NOMO-1 (cell line): ENCODE measurements at regions not wholly inside any gene's neighbourhood (a gene's known extent, or its start where the extent isn't known, plus 50 kb on each side); places are given as distances from the start of the nearest gene placed in this dataset.

Experiments used
- DNase-seq, 2 experiments: peaks; one replicate each; lab custom pipeline; 2025; ENCODE audit not compliant: unreplicated experiment in 2 of 2; lab: John Stamatoyannopoulos, UW

- DNase-seq: peak in 1 of 2 experiments; percentile 16
Observed at GRCh38 chr4:156596706-156597329, 374.8 kb downstream of the PDGFC start.

DNA sequence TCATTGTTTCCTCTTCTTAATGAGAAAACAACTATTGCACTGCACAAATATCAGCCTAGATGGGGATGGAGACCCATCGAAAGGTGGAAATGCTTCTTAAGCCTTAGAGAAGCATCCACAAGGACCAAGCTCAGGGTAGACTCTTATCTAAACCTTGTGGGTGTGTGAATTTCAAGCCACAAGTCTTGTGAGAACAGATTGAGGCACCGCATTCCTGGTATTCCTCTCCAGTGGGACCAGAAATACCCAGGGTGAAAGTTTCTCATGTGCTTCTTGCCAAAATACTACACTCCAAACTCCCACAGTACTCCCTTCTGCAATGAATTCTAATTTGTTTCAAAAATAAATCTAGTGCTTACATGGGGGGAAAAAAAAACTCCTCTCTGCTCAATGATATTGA lies 375.6 kb downstream of the PDGFC start:
- DNase-seq: no peak

DNA sequence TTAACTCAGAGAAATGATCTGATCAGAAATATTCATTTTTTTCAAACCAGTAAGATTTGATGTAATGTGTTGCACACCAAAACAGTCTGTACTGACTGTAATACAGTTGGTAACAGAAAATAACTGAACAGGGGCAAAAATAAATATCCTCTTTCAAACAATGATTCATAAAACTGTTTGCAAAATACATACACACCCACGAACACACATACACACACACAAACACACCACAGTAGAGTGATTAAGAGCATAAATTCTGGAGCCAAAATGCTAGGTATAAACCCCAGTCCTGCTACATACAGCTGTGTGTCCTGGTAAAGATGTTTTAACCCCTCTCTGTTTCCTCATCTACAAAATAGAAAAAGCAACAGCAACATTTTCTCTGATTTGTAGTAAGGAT lies 376.6 kb downstream of the PDGFC start:
- no peak for DNase-seq

DNA sequence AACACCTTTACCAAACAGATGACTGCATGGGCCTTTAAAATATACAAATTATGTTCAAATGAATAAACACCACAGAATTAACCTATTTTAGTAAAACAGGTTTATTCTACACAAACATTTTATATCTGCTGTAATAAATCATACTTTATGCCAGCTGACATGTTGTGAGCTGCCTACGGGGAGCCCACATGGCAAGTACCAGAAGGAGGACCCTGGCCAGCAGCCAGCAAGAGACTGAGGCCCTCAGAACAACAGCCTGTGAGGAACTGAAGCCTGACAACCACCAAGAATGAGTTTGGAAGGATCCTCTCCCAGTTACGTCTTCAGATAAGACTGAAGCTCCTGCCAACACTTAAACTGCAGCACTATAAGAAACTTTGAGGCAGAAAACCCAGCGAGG lies 377.0 kb downstream of the PDGFC start:
- DNase-seq: peak in 1 of 2 experiments; percentile 3

DNA sequence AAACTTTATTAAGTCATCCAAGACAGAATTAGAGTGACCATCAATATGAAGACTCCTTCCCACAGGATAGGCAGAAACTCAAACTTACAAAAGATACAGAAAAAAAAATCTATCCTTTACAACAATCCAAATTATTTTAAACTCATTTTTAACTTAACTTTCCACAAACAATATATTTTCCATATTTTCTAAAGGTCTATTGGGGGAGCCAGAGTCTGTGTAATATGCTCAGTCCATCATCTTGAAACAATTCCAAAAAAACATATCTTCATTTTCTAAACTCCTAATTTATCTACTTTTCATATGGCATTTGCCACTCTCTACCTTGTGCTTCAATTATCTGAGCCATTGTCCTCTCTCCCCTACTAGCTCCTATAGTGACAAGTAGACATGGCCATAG lies 378.1 kb downstream of the PDGFC start:
- DNase-seq: no peak

DNA sequence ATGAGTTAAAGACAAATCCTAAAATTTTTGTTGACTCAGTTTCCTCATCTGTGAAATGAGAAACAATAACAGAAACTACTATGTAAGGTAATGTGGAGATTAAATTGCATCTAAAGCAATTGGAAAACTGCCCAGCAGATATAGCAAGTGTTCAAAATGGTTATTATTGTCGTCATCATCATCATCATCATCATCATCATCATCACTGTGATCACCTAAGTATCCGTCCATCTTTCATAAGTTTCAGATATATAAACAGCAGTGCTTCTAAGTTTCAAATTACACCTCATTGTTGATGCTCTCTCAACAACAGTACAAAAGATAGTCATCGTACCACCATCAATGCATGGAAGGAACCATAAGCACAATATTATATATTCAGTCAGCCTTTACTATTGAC lies 379.9 kb downstream of the PDGFC start:
- no peak for DNase-seq

- DNase-seq: no peak
Observed at GRCh38 chr4:156584100-156584499, 387.5 kb downstream of the PDGFC start.

GRCh38 chr4:156583265-156583664 lies 388.3 kb downstream of the PDGFC start:
- DNase-seq: no peak

- DNase-seq: no peak
Observed at GRCh38 chr4:156581282-156582063, 390.1 kb downstream of the PDGFC start.

DNA sequence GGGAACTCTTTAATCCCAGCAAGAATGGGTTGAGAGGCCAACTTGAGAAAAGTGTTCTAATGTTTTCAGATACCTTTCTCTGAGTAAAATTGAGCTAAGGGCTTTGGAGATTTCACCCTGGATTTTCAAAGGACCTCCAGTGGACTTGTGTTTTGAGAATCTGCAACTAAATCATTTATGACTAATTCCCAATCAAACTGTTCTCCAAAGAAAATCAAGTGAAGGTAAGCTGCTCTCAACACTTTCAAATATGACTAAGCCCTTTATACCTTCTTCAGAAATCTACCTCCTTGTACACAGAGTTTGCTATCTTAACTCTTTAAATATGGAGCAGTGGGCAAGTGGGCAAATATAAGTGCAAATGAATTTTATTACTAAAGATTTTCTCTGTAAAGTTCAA lies 392.9 kb downstream of the PDGFC start:
- no peak for DNase-seq

DNA sequence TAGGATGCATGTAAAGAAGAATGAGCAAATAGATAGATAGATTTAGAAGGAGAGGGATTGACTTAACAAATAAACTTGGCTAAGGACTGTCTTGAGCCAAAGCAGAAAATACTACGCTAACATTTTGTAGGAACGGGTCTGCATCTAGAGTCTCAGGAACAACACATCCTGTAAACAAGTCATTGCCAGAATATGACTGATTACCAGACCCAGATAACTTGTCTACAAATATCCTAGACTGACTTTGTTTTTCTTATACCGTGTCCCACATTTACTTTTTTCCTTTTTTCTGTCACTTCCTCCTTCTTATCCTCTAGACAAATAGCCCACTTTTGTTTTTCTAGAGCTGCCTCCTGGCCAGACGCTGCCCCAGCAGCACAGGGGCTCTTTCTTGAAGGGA lies 393.6 kb downstream of the PDGFC start:
- DNase-seq: no peak

DNA sequence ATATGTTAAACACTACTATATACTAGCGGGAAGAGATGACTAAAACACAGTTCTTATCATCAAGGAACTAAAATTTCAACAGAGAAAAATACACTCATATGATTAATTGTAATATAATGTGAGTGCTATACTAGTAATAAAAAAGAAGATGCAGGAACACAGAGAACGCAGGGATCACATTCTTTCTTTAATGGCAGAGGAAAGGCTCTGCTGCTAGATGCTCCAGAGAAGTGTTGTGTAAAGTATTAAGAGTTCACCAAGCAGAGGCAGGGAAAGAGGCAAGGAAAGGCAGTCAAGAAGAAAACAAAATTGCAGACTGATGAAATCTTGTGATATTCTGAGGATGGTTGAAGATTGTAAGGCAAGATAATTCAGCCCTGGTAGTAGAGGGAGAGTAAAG lies 394.7 kb downstream of the PDGFC start:
- DNase-seq: no peak

DNA sequence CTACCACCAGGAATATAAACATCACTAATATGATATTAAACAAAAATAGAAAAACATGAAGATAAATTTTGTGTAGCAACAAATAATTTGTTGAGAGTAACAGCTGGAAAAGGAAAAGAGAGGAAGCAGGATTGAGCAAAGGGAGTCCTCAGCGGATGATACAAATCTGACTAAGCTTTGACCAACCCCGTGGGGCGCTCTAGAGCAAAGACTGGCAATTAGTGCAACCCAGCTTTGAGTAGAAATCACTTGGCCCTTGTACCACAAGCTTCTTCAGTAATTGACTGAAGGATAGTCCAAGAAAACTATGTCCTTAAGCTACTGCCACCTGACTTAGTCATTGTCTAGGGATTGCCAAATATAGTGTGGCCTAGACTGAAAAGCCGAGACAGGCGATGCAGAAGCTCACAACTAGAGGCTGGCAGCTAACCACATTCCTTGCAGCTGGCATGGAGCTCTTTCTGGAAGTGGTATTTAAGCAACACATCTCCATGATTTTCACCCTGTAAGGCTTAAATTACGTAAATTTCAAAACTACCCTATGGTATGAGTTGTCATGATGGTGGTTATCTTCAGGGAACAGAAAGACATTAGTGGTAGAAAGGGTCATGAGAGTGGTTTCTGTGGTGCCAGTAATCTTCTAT lies 396.0 kb downstream of the PDGFC start:
- peak in 1 of 2 experiments; percentile 23 for DNase-seq

- DNase-seq: no peak
Observed at GRCh38 chr4:156571146-156571545, 400.5 kb downstream of the PDGFC start.

GRCh38 chr4:156569535-156569934 lies 402.1 kb downstream of the PDGFC start:
- no peak for DNase-seq

GRCh38 chr4:156568484-156568883 lies 403.1 kb downstream of the PDGFC start:
- no peak for DNase-seq

- DNase-seq: no peak
Observed at GRCh38 chr4:156568041-156568440, 403.6 kb downstream of the PDGFC start.

DNA sequence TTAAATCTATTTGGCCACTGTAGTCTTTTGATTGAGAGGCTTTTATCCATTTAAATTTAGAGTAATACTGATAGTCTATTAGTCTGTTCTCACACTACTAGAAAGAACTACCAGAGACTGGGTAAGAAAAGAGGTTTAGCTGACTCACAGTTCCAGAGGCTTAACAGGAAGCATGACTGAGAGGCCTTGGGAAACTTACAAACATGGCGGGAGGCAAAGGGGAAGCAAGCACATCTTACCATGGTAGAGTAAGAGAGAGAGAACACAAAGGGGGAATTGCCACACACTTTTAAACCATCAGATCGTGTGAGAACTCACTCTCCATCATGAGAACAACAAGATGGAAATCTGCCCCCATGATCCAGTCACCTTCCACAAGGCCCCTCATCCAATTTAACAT lies 410.9 kb downstream of the PDGFC start:
- peak in 1 of 2 experiments; percentile 51 for DNase-seq

GRCh38 chr4:156559346-156559745 lies 412.3 kb downstream of the PDGFC start:
- no peak for DNase-seq

DNA sequence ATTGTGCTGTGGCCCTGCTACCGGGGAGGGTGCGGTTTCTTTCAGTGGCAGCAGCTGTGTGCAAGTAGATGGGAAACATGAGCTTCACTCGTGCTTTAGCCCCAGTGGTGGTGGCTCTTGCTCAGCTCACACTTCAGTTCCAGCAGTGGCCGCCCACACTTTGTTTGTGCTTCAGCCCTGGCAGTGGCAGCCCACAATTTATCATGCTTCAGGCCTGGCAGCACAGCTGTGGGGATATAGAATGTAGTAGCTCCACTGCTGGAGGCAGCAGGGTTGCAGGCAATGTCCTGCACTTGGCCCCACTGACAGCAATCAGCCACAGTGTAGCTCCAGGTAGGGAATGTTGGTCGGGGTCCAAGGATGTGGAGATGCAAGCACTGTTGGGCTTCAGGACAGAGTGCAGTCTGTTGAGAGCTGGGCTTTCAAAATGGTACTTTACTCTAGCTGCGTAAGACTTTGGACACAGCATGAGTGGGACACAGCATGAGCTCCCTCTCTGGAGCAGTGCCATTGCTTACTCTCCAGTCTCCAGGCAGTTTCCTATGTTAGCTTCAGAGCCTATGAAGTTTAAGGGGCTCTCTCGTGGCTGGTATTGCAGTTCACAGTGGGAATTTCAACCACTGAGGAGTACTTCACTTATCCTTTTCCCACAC lies 413.1 kb downstream of the PDGFC start:
- DNase-seq: no peak

GRCh38 chr4:156557920-156558319 lies 413.7 kb downstream of the PDGFC start:
- no peak for DNase-seq
